ENCODE measurements at regions not wholly inside any gene's neighbourhood (a gene's known extent, or its start where the extent isn't known, plus 50 kb on each side); places are given as distances from the start of the nearest gene placed in this dataset.

DNA sequence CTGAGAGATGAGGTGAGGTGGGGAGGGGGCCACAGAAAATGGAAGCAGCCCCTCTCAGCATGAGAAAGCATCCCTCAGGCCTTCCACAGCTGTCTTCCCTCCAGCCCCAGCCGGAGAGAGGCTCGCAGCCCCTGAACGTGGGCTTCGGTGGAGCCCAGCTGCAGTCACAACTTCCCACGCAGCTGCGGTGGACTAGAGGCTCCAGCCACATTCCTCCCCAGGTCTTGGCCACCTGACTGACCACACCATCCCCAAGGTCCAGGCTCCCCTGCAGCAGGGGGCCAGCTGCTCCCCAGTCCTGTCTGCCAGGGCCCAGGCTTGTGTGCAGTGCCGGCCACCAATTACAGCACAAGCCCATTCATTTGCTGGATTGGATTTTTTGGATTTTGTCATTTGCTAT lies 212.3 kb upstream of the BCOR start:
- TF ChIP-seq EP300 (IDR thresholded peaks at IDR 0.05) (no peak), ZFP36 (IDR thresholded peaks at IDR 0.05; ENCODE audit: borderline replicate concordance, partially characterized antibody) (no peak), HOXA7 (CRISPR knock-in tag; IDR thresholded peaks at IDR 0.05) (no peak), PHF8 (IDR thresholded peaks at IDR 0.05; ENCODE audit: borderline replicate concordance, low read depth) (no peak), POLR2A (IDR thresholded peaks at IDR 0.05; ENCODE audit: low read length) (no peak), MAZ (IDR thresholded peaks at IDR 0.05; ENCODE audit: borderline replicate concordance, low read depth, low read length) (no peak), EHMT2 (IDR thresholded peaks at IDR 0.05; ENCODE audit: low read depth) (no peak), CEBPB (IDR thresholded peaks at IDR 0.05) (no peak), NR3C1 (IDR thresholded peaks at IDR 0.05) (no peak), JUN (IDR thresholded peaks at IDR 0.05) (no peak)
- TF ChIP-seq, protein P1, sequence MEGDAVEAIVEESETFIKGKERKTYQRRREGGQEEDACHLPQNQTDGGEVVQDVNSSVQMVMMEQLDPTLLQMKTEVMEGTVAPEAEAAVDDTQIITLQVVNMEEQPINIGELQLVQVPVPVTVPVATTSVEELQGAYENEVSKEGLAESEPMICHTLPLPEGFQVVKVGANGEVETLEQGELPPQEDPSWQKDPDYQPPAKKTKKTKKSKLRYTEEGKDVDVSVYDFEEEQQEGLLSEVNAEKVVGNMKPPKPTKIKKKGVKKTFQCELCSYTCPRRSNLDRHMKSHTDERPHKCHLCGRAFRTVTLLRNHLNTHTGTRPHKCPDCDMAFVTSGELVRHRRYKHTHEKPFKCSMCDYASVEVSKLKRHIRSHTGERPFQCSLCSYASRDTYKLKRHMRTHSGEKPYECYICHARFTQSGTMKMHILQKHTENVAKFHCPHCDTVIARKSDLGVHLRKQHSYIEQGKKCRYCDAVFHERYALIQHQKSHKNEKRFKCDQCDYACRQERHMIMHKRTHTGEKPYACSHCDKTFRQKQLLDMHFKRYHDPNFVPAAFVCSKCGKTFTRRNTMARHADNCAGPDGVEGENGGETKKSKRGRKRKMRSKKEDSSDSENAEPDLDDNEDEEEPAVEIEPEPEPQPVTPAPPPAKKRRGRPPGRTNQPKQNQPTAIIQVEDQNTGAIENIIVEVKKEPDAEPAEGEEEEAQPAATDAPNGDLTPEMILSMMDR (IDR thresholded peaks at IDR 0.05), result no peak
